ENCODE measurements at regions not wholly inside any gene's neighbourhood (a gene's known extent, or its start where the extent isn't known, plus 50 kb on each side); places are given as distances from the start of the nearest gene placed in this dataset.
A peak's percentile ranks its signal among the peaks of the same experiment; 100 is the strongest.

- no peak for ATAC-seq
- DNase-seq (ENCODE audit: low spot score) = no peak
- Mint-ChIP-seq H3K36me3 (ENCODE audit: low read depth) (no peaks in the 10 kb centered on the region), H3K9me3 (no peaks in the 10 kb centered on the region), H3K27ac (no peak overlapping the region), H3K4me3 (no peak overlapping the region), H3K27me3 (ENCODE audit: insufficient read depth, low read depth, poor library complexity) (no peaks in the 10 kb centered on the region), H3K4me1 (no peaks in the 10 kb centered on the region)
- Histone ChIP-seq H3F3A (replicated peaks; ENCODE audit: low read depth) (no peaks in the 10 kb centered on the region), H3K27ac (ENCODE audit: low read depth) (no peak overlapping the region), H3K4me3 (no peak overlapping the region), H3K27me3 (ENCODE audit: insufficient read depth) (no peaks in the 10 kb centered on the region), H3K4me1 (ENCODE audit: insufficient read depth) (no peaks in the 10 kb centered on the region), H2AFZ (0 out of 2 replicates have a peak overlapping the region, but pooled peaks have one; percentile 72), H3K36me3 (ENCODE audit: insufficient read depth) (no peaks in the 10 kb centered on the region), H3K4me2 (no peak overlapping the region), H3K9me2 (ENCODE audit: insufficient read depth) (no peaks in the 10 kb centered on the region), H3K79me2 (replicated peaks; ENCODE audit: insufficient read depth) (no peaks in the 10 kb centered on the region), H4K20me1 (replicated peaks; ENCODE audit: insufficient read depth) (no peaks in the 10 kb centered on the region)
- TF ChIP-seq REST (IDR thresholded peaks at IDR 0.05; ENCODE audit: unreplicated experiment) = no peak
- TF ChIP-seq ZNF114 (CRISPR knock-in tag; IDR thresholded peaks at IDR 0.05) = no peak
- no peak for TF ChIP-seq POLR2AphosphoS5 (IDR thresholded peaks at IDR 0.05; ENCODE audit: low read depth)
These were observed 50.6 kb upstream of the ZMYND8 start for GRCh38 chr20:47406849-47407682.

- H3K9me2 ChIP-seq (ENCODE audit: insufficient read depth) = no peaks in the 10 kb centered on the region
- Mint-ChIP-seq H3K9me3 (no peaks in the 10 kb centered on the region), H3K4me1 (no peaks in the 10 kb centered on the region), H3K4me3 (no peak overlapping the region), H3K36me3 (ENCODE audit: low read depth) (no peaks in the 10 kb centered on the region), H3K27me3 (ENCODE audit: insufficient read depth, low read depth, poor library complexity) (peaks cover 4% of the 10 kb centered on the region), H3K27ac (no peak overlapping the region)
- no peak overlapping the region for H3K4me2 ChIP-seq
- no peak overlapping the region for H3K27ac ChIP-seq (ENCODE audit: low read depth)
- ATAC-seq = no peak
- no peaks in the 10 kb centered on the region for H3K27me3 ChIP-seq (ENCODE audit: insufficient read depth)
- no peaks in the 10 kb centered on the region for H3K36me3 ChIP-seq (ENCODE audit: insufficient read depth)
- H3F3A ChIP-seq (replicated peaks; ENCODE audit: low read depth) = 0 out of 2 replicates have a peak, but pooled peaks cover 6% of the 10 kb centered on the region
- no peak overlapping the region for H3K4me3 ChIP-seq
- no peaks in the 10 kb centered on the region for H3K79me2 ChIP-seq (replicated peaks; ENCODE audit: insufficient read depth)
- DNase-seq (ENCODE audit: low spot score) = no peak
- no peak overlapping the region for H2AFZ ChIP-seq
- H4K20me1 ChIP-seq (replicated peaks; ENCODE audit: insufficient read depth) = no peaks in the 10 kb centered on the region
- H3K4me1 ChIP-seq (ENCODE audit: insufficient read depth) = no peaks in the 10 kb centered on the region
- TF ChIP-seq REST (IDR thresholded peaks at IDR 0.05; ENCODE audit: unreplicated experiment) (no peak), JUNB (IDR thresholded peaks at IDR 0.05; ENCODE audit: unreplicated experiment) (no peak), ZNF114 (CRISPR knock-in tag; IDR thresholded peaks at IDR 0.05) (no peak), EZH2 (IDR thresholded peaks at IDR 0.05; ENCODE audit: low read depth, unreplicated experiment) (no peak), ZNF462 (CRISPR knock-in tag; IDR thresholded peaks at IDR 0.05) (no peak)
These were observed 54.7 kb upstream of the ZMYND8 start for GRCh38 chr20:47411161-47411560.
